Spleen (tissue), 7 donors: ENCODE measurements at regions not wholly inside any gene's neighbourhood (a gene's known extent, or its start where the extent isn't known, plus 50 kb on each side); places are given as distances from the start of the nearest gene placed in this dataset.

Experiments used
- POLR2A ChIP-seq, 3 donors: fragments of 450-650 bp; IDR thresholded peaks; one replicate each; pipeline ENCODE4 v1.5.1; 2017; ENCODE audit warnings: antibody characterized with exemption in 3 of 3, mild to moderate bottlenecking in 1 of 3
- POLR2AphosphoS5 ChIP-seq, 3 donors: sonication (generic); formaldehyde crosslinking; IDR thresholded peaks; one replicate each; pipeline ENCODE4 v1.5.1; 2017; ENCODE audit warnings: antibody characterized with exemption in 3 of 3
- TF ChIP-seq, protein P1 (sequence below), 11 experiments: fragments of 200-600 bp in 7 of 11; fragments of 450-650 bp in 4 of 11; sonication (generic) in 4 of 11; IDR thresholded peaks in 8 of 11; conservative IDR thresholded peaks in 3 of 11; 1 replicate in 7 of 11; 2 replicates in 4 of 11; pipeline versions ENCODE4 v1.4.0 to v1.8.0; 2016 to 2021; ENCODE audit warnings: antibody characterized with exemption in 11 of 11, inconsistent platforms in 4 of 11, mild to moderate bottlenecking in 1 of 11
- donor health status: DM: no; HTN: no; CAD: no; lungs with moderate emphysema.
- donor health status: DM: no; HTN: no; CAD: no.
- donor health status: DM: no; HTN: no; CAD: no.

- TF ChIP-seq, protein P1, sequence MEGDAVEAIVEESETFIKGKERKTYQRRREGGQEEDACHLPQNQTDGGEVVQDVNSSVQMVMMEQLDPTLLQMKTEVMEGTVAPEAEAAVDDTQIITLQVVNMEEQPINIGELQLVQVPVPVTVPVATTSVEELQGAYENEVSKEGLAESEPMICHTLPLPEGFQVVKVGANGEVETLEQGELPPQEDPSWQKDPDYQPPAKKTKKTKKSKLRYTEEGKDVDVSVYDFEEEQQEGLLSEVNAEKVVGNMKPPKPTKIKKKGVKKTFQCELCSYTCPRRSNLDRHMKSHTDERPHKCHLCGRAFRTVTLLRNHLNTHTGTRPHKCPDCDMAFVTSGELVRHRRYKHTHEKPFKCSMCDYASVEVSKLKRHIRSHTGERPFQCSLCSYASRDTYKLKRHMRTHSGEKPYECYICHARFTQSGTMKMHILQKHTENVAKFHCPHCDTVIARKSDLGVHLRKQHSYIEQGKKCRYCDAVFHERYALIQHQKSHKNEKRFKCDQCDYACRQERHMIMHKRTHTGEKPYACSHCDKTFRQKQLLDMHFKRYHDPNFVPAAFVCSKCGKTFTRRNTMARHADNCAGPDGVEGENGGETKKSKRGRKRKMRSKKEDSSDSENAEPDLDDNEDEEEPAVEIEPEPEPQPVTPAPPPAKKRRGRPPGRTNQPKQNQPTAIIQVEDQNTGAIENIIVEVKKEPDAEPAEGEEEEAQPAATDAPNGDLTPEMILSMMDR (IDR thresholded peaks at IDR 0.05 in 8 of 11, conservative IDR thresholded peaks at IDR 0.05 in 3 of 11), result no peak
- no peak for TF ChIP-seq POLR2A (IDR thresholded peaks at IDR 0.05)
- TF ChIP-seq POLR2AphosphoS5 (IDR thresholded peaks at IDR 0.05), result no peak
Measured at GRCh38 chr4:28916585-28916984, 1803.6 kb upstream of the PCDH7 start.
